OCI-LY1 (cell line): ENCODE measurements at regions not wholly inside any gene's neighbourhood (a gene's known extent, or its start where the extent isn't known, plus 50 kb on each side); places are given as distances from the start of the nearest gene placed in this dataset.

ENCODE experiments used
- EZH2 ChIP-seq: fragments of 200-600 bp; sonication (generic), shearing (Covaris generic); IDR thresholded peaks from 2 replicates; pipeline ENCODE4 v1.8.0; 2017; ENCODE audit warnings: borderline replicate concordance, mixed run types, mild to moderate bottlenecking, antibody characterized with exemption, low read length, moderate library complexity, mixed read lengths
- TF ChIP-seq, protein P1 (sequence below): fragments of 200-600 bp; sonication (generic), shearing (Covaris generic); IDR thresholded peaks from 2 replicates; pipeline ENCODE4 v1.5.1; 2017; ENCODE audit warnings: mild to moderate bottlenecking, antibody characterized with exemption, low read length, moderate library complexity, mixed read lengths

DNA sequence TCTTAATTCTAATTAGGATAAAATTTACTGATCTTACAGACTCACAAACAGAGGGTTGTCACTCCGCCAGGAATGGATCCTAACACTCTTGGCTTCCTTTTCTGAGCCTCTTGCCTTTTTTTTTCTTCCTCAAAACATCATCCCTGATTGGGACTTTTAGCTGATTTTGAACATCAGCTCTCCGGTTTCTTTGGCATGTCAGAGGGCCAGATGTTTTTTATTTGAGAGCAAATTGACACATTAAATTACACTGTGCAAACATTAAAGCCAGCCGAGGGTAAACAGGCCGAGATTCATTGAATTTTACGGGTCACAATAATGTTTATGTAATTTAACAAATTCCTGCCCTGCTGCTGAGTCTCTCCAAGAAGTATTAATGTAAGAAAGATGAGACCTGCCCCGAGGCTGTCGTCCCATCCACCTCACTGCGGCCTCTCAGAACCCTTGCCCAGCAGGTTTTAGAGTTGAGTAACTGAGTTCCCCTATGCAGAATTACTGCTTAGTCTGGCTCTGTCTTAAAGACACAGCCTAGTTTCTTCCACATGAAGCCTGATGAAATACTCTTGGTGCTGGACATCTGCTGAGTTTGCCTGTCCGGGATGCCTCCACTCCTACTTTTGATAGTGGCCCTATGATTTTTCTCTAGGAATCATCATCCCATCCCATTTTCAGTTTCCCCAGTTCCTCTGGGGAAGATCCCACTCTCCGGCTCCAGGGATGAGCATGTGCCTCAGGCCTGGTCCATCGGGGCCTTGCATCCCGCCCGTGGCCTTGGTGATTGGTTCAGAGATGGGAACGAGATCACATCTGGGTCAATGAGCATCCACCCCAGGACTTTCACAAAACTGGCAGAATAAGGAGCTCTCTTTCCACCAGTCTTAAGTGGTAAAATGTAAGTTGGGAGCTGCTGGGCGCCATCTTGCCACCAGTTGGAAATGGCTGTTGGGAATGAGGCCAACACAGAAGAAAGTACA, 226.6 kb upstream of the TLE3 start:
- TF ChIP-seq, protein P1, sequence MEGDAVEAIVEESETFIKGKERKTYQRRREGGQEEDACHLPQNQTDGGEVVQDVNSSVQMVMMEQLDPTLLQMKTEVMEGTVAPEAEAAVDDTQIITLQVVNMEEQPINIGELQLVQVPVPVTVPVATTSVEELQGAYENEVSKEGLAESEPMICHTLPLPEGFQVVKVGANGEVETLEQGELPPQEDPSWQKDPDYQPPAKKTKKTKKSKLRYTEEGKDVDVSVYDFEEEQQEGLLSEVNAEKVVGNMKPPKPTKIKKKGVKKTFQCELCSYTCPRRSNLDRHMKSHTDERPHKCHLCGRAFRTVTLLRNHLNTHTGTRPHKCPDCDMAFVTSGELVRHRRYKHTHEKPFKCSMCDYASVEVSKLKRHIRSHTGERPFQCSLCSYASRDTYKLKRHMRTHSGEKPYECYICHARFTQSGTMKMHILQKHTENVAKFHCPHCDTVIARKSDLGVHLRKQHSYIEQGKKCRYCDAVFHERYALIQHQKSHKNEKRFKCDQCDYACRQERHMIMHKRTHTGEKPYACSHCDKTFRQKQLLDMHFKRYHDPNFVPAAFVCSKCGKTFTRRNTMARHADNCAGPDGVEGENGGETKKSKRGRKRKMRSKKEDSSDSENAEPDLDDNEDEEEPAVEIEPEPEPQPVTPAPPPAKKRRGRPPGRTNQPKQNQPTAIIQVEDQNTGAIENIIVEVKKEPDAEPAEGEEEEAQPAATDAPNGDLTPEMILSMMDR = no peak
- TF ChIP-seq EZH2 = no peak
